GM12873 (cell line): ENCODE measurements at regions not wholly inside any gene's neighbourhood (a gene's known extent, or its start where the extent isn't known, plus 50 kb on each side); places are given as distances from the start of the nearest gene placed in this dataset.

ENCODE experiments used
- TF ChIP-seq, protein P1 (sequence below): IDR thresholded peaks from 2 replicates; pipeline ENCODE4 v1.5.1; 2012; ENCODE audit warnings: low read depth, mild to moderate bottlenecking, moderate library complexity, low read length, control low read depth; ENCODE audit not compliant: insufficient read depth; ENCODE audit errors: missing control alignments

DNA sequence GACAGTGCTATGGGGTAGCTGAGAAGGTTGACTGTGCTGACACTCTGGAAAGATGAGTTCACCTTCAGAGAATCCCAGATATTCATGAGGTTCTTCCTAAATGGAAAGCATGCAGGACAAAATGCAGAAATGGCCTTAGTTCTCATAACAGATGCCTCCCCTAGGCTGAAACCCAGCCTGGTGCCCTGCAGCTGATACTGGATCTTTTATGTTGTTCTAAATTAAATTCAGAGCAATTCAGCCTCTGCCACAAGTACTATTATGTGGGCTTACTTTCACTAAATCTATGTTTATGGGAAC, 172.0 kb upstream of the SERPINE2 start:
- TF ChIP-seq, protein P1, sequence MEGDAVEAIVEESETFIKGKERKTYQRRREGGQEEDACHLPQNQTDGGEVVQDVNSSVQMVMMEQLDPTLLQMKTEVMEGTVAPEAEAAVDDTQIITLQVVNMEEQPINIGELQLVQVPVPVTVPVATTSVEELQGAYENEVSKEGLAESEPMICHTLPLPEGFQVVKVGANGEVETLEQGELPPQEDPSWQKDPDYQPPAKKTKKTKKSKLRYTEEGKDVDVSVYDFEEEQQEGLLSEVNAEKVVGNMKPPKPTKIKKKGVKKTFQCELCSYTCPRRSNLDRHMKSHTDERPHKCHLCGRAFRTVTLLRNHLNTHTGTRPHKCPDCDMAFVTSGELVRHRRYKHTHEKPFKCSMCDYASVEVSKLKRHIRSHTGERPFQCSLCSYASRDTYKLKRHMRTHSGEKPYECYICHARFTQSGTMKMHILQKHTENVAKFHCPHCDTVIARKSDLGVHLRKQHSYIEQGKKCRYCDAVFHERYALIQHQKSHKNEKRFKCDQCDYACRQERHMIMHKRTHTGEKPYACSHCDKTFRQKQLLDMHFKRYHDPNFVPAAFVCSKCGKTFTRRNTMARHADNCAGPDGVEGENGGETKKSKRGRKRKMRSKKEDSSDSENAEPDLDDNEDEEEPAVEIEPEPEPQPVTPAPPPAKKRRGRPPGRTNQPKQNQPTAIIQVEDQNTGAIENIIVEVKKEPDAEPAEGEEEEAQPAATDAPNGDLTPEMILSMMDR = no peak

DNA sequence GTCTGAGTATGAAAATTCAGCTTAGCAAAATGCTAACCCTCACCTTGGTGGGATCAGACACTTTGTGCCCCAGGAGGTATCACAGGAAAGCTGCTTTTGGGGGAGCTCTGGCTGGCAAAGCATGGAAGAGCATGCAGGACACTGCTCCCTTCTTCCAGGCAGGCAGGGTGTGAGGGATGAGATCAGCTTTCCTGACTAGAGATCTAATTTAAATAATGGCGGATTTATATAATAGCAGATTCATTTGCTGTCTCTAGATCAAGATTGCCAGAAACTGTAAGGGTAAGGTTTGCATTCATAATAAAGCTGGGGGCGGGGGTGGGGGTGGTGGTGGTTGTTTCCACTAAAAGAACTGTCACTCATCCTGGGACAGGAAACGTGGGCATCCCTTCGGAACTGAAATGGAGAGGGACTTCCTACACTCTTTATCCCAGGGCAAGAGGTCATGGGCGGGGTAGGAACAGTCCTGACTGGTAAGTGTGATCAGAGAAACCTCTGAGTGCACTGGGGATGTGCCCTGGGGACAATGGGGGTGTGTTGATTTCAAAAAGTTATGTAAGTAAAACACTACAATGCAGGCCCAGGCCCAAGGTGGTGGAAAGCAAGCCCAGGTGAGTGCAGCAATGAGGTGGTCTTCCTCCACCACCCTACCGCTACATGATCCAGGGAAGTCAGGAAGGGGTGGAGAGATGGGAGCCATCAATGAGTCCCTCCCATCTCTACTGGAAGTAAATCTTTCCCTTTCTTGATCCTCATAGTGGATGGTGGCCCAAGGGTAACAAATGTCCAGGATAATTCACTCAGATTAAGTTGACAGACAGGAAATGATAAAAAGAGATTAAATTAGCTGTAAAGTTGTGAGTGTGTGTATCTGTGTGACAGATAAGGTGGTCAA, 171.4 kb upstream of the SERPINE2 start:
- TF ChIP-seq, protein P1 = no peak

DNA sequence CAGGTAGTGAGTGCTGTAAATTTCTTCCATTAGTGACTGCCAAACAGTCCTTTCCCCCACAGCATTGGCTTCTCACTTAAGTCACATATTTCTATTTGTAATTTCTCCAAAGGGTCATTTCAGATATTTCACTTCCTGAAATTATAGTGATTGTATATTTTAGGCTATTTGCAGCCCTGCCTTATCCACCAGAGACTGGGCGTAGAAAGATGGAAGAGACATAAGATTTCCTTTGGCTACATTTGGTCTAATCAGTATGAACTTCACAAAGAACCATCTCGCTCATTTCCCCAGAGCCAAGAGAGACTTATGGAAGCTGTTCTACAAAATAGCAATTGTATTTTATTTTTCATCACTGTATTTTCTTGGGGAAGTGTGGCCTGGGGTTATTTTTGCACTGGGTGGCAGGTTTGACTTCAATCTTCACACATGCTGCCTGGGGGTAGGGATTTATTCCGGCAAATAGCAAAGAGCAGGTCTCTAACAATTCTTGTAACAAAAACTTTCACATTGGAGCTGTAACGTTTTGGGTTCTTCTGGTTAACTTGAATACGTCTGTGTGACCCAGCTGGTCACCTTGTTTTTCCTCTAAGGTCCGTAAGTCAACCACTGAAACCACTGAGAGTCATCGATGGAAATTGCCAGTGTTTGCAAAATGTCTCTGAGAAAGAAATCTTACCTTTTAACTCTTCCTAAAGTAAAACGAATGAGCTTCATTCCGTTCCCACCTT, 170.6 kb upstream of the SERPINE2 start:
- TF ChIP-seq, protein P1 = no peak

DNA sequence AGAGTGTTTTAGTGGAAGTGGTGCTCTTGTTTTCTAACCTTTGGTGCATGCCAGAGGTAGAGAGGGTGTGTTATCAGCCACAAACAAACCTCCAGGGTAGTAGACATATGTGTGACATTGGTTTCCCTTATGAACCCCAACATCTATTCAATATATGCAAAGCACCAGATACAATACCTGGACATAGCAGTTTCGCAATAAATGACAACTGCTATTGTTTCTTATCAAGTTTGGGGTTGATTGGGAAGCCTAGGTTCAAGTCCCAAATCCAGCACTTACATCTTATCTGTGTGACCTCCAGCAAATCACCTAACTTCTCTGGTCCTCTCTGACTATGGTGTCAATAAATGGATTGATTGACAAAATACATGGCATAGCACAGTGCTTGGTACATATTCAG, 169.4 kb upstream of the SERPINE2 start:
- TF ChIP-seq, protein P1 = no peak

DNA sequence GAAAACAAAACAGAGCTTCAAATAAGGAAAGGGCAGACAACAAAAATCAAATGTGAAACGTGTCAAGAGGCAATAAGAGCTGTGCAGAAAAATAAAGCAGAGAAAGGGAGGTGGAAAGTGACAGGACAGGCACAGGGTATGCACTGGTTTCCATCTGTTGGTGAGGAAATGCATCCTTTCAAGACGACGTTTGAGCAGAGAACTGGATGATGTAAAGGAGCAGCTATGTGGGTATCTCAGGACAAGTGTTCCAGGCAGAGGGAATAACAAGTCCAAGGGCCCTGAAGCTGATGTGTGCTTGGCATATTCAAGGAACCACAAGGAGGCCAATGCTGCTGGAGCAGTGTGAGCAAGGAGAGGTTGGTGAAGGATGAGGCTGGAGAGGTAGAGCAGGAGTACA, 168.9 kb upstream of the SERPINE2 start:
- TF ChIP-seq, protein P1 = no peak

DNA sequence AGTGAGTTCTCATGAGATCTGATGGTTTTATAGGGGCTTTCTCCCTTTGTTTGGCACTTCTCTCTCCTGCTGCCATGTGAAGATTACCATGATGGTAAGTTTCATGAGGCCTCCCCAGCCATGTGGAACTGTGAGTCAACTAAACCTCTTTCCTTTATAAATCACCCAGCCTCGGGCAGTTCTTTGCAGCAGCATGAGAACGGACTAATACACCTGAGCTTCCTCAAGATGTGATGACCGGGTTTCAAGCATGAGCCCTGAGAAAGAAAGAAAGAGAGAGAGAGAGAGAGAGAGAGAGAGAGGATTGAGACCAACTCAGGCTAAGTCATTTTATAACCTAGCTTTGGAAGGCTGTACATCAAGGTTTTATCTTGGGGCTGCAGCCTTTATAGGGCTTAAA, 167.7 kb upstream of the SERPINE2 start:
- TF ChIP-seq, protein P1 = no peak

DNA sequence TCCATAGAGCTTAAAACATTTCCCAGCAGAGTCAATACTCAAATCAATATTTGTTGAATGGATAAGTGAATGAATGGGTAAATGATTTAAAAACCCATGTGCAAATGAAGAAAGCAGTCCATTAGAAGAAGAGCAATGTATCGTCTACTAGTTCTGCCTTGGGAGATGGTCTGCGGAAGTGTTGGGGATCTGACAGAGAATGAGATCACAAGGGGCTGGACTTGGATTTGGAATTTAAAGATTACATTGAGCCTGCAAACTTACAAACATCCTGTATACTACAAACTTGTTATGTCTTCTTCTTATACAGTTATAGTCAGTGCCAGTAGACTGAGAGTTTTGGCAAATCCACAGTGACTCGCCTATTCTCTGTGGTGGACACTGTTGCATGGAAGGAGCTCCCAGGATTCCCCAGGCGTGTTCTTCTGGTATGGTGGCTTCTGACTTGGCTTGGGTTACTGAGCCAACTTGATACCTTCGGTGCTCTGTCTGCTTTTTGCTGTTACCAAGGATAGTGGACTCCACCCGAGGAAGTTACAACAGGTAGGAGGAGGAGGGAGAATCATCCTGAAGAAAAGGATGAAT, 163.3 kb upstream of the SERPINE2 start:
- TF ChIP-seq, protein P1 = no peak
